Bronchial epithelial cell (primary cell): ENCODE measurements at regions not wholly inside any gene's neighbourhood (a gene's known extent, or its start where the extent isn't known, plus 50 kb on each side); places are given as distances from the start of the nearest gene placed in this dataset.
"Not testable (repeated sequence)": the region's sequence is repeated elsewhere in the genome, so short reads cannot be mapped to it uniquely, and the experiment has no call there.

Source experiments
- DNase-seq: peaks from one replicate; pipeline ENCODE4 v3.0.0-alpha.2; 2010; ENCODE audit warnings: low read depth
- FAIRE-seq: peaks from 2 replicates; lab custom pipeline; 2011; peaks lifted over from hg19 to GRCh38; lab: Jason Lieb, UNC
- H3K27me3 ChIP-seq: 2 replicates; pipeline ENCODE4 v1.5.1; 2011; ENCODE audit warnings: low read length; ENCODE audit not compliant: control insufficient read depth, insufficient read depth
- H3K36me3 ChIP-seq: 2 replicates; pipeline ENCODE4 v1.5.1; 2011; ENCODE audit warnings: low read length; ENCODE audit not compliant: control insufficient read depth, insufficient read depth
- H3K4me3 ChIP-seq: 2 replicates; pipeline ENCODE4 v1.5.1; 2011; ENCODE audit warnings: mild to moderate bottlenecking, low read depth, low read length, control low read depth
- CTCF ChIP-seq: IDR thresholded peaks from 2 replicates; pipeline ENCODE4 v1.5.1; 2011; ENCODE audit warnings: mild to moderate bottlenecking, moderate library complexity, low read length, control low read depth, inconsistent platforms; ENCODE audit not compliant: insufficient read depth, severe bottlenecking

DNA sequence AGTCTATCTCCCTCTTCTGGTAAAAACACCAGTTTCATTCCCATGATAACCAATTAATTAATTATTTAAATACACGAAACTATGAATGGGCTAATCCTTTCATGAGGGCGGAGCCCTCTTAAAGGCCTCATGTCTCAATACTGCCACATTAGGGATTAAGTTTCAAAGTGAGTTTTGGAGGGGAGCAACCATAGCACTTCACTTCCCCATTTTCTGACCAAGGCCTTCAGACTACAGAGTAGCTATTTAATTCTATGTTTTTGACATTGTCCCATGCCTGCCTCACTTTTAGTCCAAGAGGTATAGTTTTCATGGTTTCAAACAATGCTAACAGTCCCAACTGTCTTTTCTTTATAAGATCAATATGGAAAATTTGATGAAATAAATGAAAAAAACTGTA, 618.6 kb downstream of the ZWINT start:
- no peaks in the 10 kb centered on the region for H3K27me3 ChIP-seq
- TF ChIP-seq CTCF: no peak
- DNase-seq (no peak), FAIRE-seq (no peak)
- H3K4me3 ChIP-seq: no peak overlapping the region
- H3K36me3 ChIP-seq: no peaks in the 10 kb centered on the region

DNA sequence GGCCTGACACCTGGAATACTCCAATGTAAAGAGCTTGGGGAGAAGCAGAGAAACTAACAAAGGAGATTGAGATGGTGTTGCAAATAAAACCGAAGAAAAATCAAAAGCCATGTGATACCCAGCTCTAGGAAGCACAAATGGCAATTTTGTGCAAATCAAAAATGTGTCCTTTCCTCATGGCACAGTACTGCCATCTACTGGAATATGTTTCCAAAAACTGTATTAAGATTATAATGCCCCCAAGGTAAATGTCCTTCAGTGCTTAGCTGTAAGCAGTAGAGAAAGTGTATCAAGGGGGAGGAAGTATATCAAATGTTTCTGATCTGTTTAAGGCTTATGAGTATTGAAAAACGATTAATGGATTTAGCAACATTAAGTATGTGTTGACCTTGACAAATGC, 620.3 kb downstream of the ZWINT start:
- FAIRE-seq, H3K36me3 ChIP-seq, H3K4me3 ChIP-seq, H3K27me3 ChIP-seq: not testable (repeated sequence)
- DNase-seq: peak; percentile 6
- peak; percentile 20 for TF ChIP-seq CTCF

DNA sequence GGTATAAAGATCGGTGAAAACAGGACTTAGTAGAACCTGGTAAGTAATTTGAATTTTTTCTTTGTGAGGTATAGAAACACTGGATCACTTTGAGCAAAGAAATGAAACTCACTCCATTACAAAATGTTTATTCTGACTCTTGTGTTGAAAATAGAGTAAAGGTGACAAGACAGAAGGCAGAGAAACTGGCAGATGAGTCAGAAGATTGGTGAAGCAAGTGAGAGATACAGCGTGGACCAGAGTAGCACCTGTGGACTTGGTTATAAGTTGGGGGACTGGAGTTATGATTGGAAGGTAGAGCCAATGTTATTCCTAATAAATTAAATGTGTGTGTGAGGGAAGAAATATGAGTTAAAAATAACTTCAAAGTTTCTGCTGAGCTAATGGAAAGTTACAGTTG, 620.9 kb downstream of the ZWINT start:
- TF ChIP-seq CTCF: no peak

DNA sequence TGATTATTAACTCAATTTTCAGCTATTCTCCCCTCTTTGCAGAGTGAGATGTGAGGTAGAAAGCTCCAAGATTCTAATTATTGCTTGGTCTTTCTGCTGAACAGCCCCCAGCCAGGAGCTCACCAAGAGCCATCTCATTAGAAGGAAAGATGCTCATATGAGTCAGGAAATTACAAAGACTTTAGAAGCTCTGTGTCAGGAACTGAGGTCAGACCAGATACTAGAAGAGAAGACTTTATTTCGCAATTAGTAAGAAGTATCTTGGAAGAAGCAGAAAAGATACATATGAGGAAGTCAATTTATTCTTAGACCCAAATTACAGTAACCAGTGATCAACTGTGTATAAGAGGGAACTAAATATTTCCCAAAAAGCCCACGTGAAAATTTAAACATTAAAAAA, 626.9 kb downstream of the ZWINT start:
- no peak for DNase-seq
- no peak for FAIRE-seq
- no peaks in the 10 kb centered on the region for H3K27me3 ChIP-seq
- H3K4me3 ChIP-seq: no peak overlapping the region
- H3K36me3 ChIP-seq: no peaks in the 10 kb centered on the region
- no peak for TF ChIP-seq CTCF

More for the DNA sequence above, 620.9 kb downstream of the ZWINT start:
- FAIRE-seq: no peak
- H3K27me3 ChIP-seq: no peaks in the 10 kb centered on the region
- no peaks in the 10 kb centered on the region for H3K36me3 ChIP-seq
- DNase-seq: no peak
- H3K4me3 ChIP-seq: no peak overlapping the region

GRCh38 chr10:55704950-55705349, 656.1 kb downstream of the ZWINT start:
- no peak for FAIRE-seq
- no peak for TF ChIP-seq CTCF
- DNase-seq: no peak
- no peaks in the 10 kb centered on the region for H3K36me3 ChIP-seq
- H3K4me3 ChIP-seq: no peak overlapping the region
- no peaks in the 10 kb centered on the region for H3K27me3 ChIP-seq

GRCh38 chr10:55668326-55668922, 692.6 kb downstream of the ZWINT start:
- no peaks in the 10 kb centered on the region for H3K27me3 ChIP-seq
- FAIRE-seq: no peak
- H3K4me3 ChIP-seq: no peak overlapping the region
- TF ChIP-seq CTCF: no peak
- DNase-seq: peak; percentile 21
- H3K36me3 ChIP-seq: no peaks in the 10 kb centered on the region
